ENCODE measurements at regions not wholly inside any gene's neighbourhood (a gene's known extent, or its start where the extent isn't known, plus 50 kb on each side); places are given as distances from the start of the nearest gene placed in this dataset. TPM values are rescaled to one million over a fixed set of nuclear protein-coding genes. Genes with fewer than 3 reads are reported as not detected.
"Not testable (repeated sequence)": the region's sequence is repeated elsewhere in the genome, so short reads cannot be mapped to it uniquely, and the experiment has no call there.

- no peaks in the 10 kb centered on the region for H3K27me3 ChIP-seq (ENCODE audit: insufficient read depth, low read length)
- no peak overlapping the region for H3K4me3 ChIP-seq (ENCODE audit: insufficient read depth, low read length)
- H3K27ac ChIP-seq (ENCODE audit: low read depth, low read length): no peak overlapping the region
- no peaks in the 10 kb centered on the region for H3K4me1 ChIP-seq (ENCODE audit: insufficient read depth, low read length)
- no peaks in the 10 kb centered on the region for H4K20me1 ChIP-seq (ENCODE audit: insufficient read depth, low read length)
- no peaks in the 10 kb centered on the region for H3K9me3 ChIP-seq (ENCODE audit: low read depth, low read length)
- TF ChIP-seq CTCF (IDR thresholded peaks at IDR 0.05; ENCODE audit: extremely low read depth, low read depth, low read length): no peak
- no peak overlapping the region for H3K4me2 ChIP-seq (ENCODE audit: insufficient read depth, low read length)
- no peak overlapping the region for H2AFZ ChIP-seq (ENCODE audit: low read length)
- no peaks in the 10 kb centered on the region for H3K79me2 ChIP-seq (ENCODE audit: insufficient read depth, low read length)
- no peaks in the 10 kb centered on the region for H3K36me3 ChIP-seq (ENCODE audit: insufficient read depth, low read length)
- no peak for DNase-seq (ENCODE audit: insufficient read length, low spot score, missing footprints)
These were observed 69.6 kb upstream of the CXorf66 start for GRCh38 chrX:140034916-140035315.

GRCh38 chrX:140022482-140022881 lies 57.2 kb upstream of the CXorf66 start:
- no peak for TF ChIP-seq CTCF (IDR thresholded peaks at IDR 0.05; ENCODE audit: extremely low read depth, low read depth, low read length)
- H3K27ac ChIP-seq (ENCODE audit: low read depth, low read length): no peak overlapping the region

GRCh38 chrX:140019134-140019533 lies 53.8 kb upstream of the CXorf66 start:
- not testable (repeated sequence) for H3K4me2 ChIP-seq (ENCODE audit: insufficient read depth, low read length); H2AFZ ChIP-seq (ENCODE audit: low read length); H3K27me3 ChIP-seq (ENCODE audit: insufficient read depth, low read length); H3K4me3 ChIP-seq (ENCODE audit: insufficient read depth, low read length); DNase-seq (ENCODE audit: insufficient read length, low spot score, missing footprints); H3K27ac ChIP-seq (ENCODE audit: low read depth, low read length); H3K79me2 ChIP-seq (ENCODE audit: insufficient read depth, low read length); H3K4me1 ChIP-seq (ENCODE audit: insufficient read depth, low read length); H3K9me3 ChIP-seq (ENCODE audit: low read depth, low read length); H3K36me3 ChIP-seq (ENCODE audit: insufficient read depth, low read length); H4K20me1 ChIP-seq (ENCODE audit: insufficient read depth, low read length)

More at GRCh38 chrX:140022482-140022881, 57.2 kb upstream of the CXorf66 start:
- Histone ChIP-seq H3K36me3 (ENCODE audit: insufficient read depth, low read length) (no peaks in the 10 kb centered on the region), H3K4me1 (ENCODE audit: insufficient read depth, low read length) (no peaks in the 10 kb centered on the region), H3K27me3 (ENCODE audit: insufficient read depth, low read length) (no peaks in the 10 kb centered on the region), H3K9me3 (ENCODE audit: low read depth, low read length) (no peaks in the 10 kb centered on the region), H3K4me2 (ENCODE audit: insufficient read depth, low read length) (no peak overlapping the region), H2AFZ (ENCODE audit: low read length) (no peak overlapping the region), H3K79me2 (ENCODE audit: insufficient read depth, low read length) (no peaks in the 10 kb centered on the region), H3K4me3 (ENCODE audit: insufficient read depth, low read length) (no peak overlapping the region), H4K20me1 (ENCODE audit: insufficient read depth, low read length) (no peaks in the 10 kb centered on the region)
- no peak for DNase-seq (ENCODE audit: insufficient read length, low spot score, missing footprints)

Small RNA genes lying in the stretch of these regions (small RNA-seq; reads per million reads assigned to genes)
- not detected for gene RN7SL727P

Data from osteoblast (primary cell).